ENCODE measurements at regions not wholly inside any gene's neighbourhood (a gene's known extent, or its start where the extent isn't known, plus 50 kb on each side); places are given as distances from the start of the nearest gene placed in this dataset.
A peak's percentile ranks its signal among the peaks of the same experiment; 100 is the strongest.
"Not testable (repeated sequence)": the region's sequence is repeated elsewhere in the genome, so short reads cannot be mapped to it uniquely, and the experiment has no call there.

GRCh38 chr16:9663588-9663987 is 518.6 kb downstream of the GRIN2A start:
- no peaks in the 10 kb centered on the region for H3K27me3 ChIP-seq (ENCODE audit: control insufficient read depth, insufficient read depth, low read length)
- no peak overlapping the region for H3K9ac ChIP-seq (ENCODE audit: low read depth, low read length)
- no peaks in the 10 kb centered on the region for H3K9me3 ChIP-seq (ENCODE audit: control insufficient read depth, insufficient read depth, low read length)
- H3K36me3 ChIP-seq (ENCODE audit: control insufficient read depth, insufficient read depth, low read length): peaks cover 36% of the 10 kb centered on the region
- H3K4me1 ChIP-seq (ENCODE audit: control insufficient read depth, insufficient read depth, low read length): no peaks in the 10 kb centered on the region
- no peak overlapping the region for H3K27ac ChIP-seq (ENCODE audit: low read depth, low read length)
- H3K4me3 ChIP-seq (ENCODE audit: low read depth, low read length): no peak overlapping the region

GRCh38 chr16:9665851-9666271 is 516.4 kb downstream of the GRIN2A start:
- Histone ChIP-seq H3K9me3 (ENCODE audit: control insufficient read depth, insufficient read depth, low read length) (no peaks in the 10 kb centered on the region), H3K36me3 (ENCODE audit: control insufficient read depth, insufficient read depth, low read length) (peaks cover 47% of the 10 kb centered on the region), H3K27ac (ENCODE audit: low read depth, low read length) (no peak overlapping the region), H3K27me3 (ENCODE audit: control insufficient read depth, insufficient read depth, low read length) (no peaks in the 10 kb centered on the region), H3K4me3 (ENCODE audit: low read depth, low read length) (no peak overlapping the region), H3K4me1 (ENCODE audit: control insufficient read depth, insufficient read depth, low read length) (peaks cover 15% of the 10 kb centered on the region), H3K9ac (ENCODE audit: low read depth, low read length) (no peak overlapping the region)

GRCh38 chr16:9666834-9667480 is 515.3 kb downstream of the GRIN2A start:
- H3K4me3 ChIP-seq (ENCODE audit: low read depth, low read length): no peak overlapping the region
- H3K9ac ChIP-seq (ENCODE audit: low read depth, low read length): no peak overlapping the region
- no peaks in the 10 kb centered on the region for H3K27me3 ChIP-seq (ENCODE audit: control insufficient read depth, insufficient read depth, low read length)
- no peak overlapping the region for H3K27ac ChIP-seq (ENCODE audit: low read depth, low read length)
- no peaks in the 10 kb centered on the region for H3K9me3 ChIP-seq (ENCODE audit: control insufficient read depth, insufficient read depth, low read length)
- H3K4me1 ChIP-seq (ENCODE audit: control insufficient read depth, insufficient read depth, low read length): peaks cover 15% of the 10 kb centered on the region
- peaks cover 47% of the 10 kb centered on the region for H3K36me3 ChIP-seq (ENCODE audit: control insufficient read depth, insufficient read depth, low read length)

- Histone ChIP-seq H3K27ac (ENCODE audit: low read depth, low read length) (peak overlapping the region; percentile 73), H3K36me3 (ENCODE audit: control insufficient read depth, insufficient read depth, low read length) (peaks cover 39% of the 10 kb centered on the region), H3K4me3 (ENCODE audit: low read depth, low read length) (no peak overlapping the region; the same call in 1 of the 2 replicates), H3K9ac (ENCODE audit: low read depth, low read length) (peak overlapping the region; percentile 2; the same call in 1 of the 2 replicates), H3K4me1 (ENCODE audit: control insufficient read depth, insufficient read depth, low read length) (peaks cover 15% of the 10 kb centered on the region), H3K9me3 (ENCODE audit: control insufficient read depth, insufficient read depth, low read length) (no peaks in the 10 kb centered on the region), H3K27me3 (ENCODE audit: control insufficient read depth, insufficient read depth, low read length) (no peaks in the 10 kb centered on the region)
Observed at GRCh38 chr16:9670033-9670432, 512.2 kb downstream of the GRIN2A start.

- Histone ChIP-seq H3K27ac (ENCODE audit: low read depth, low read length) (peak overlapping the region; percentile 73), H3K36me3 (ENCODE audit: control insufficient read depth, insufficient read depth, low read length) (peaks cover 33% of the 10 kb centered on the region), H3K4me1 (ENCODE audit: control insufficient read depth, insufficient read depth, low read length) (peaks cover 15% of the 10 kb centered on the region)
- H3K4me3 ChIP-seq (ENCODE audit: low read depth, low read length); H3K9me3 ChIP-seq (ENCODE audit: control insufficient read depth, insufficient read depth, low read length); H3K9ac ChIP-seq (ENCODE audit: low read depth, low read length); H3K27me3 ChIP-seq (ENCODE audit: control insufficient read depth, insufficient read depth, low read length): not testable (repeated sequence)
Observed at GRCh38 chr16:9670616-9671015, 511.6 kb downstream of the GRIN2A start.

GRCh38 chr16:9676560-9677300 is 505.5 kb downstream of the GRIN2A start:
- peak overlapping the region; percentile 66 for H3K9ac ChIP-seq (ENCODE audit: low read depth, low read length)
- H3K4me1 ChIP-seq (ENCODE audit: control insufficient read depth, insufficient read depth, low read length): peaks cover 44% of the 10 kb centered on the region
- H3K36me3 ChIP-seq (ENCODE audit: control insufficient read depth, insufficient read depth, low read length): not testable (repeated sequence)

GRCh38 chr16:9677301-9677653 is 505.0 kb downstream of the GRIN2A start:
- no peaks in the 10 kb centered on the region for H3K36me3 ChIP-seq (ENCODE audit: control insufficient read depth, insufficient read depth, low read length)
- H3K9ac ChIP-seq (ENCODE audit: low read depth, low read length): peak overlapping the region; percentile 66
- no peaks in the 10 kb centered on the region for H3K27me3 ChIP-seq (ENCODE audit: control insufficient read depth, insufficient read depth, low read length)
- peak overlapping the region; percentile 90 for H3K27ac ChIP-seq (ENCODE audit: low read depth, low read length)
- H3K4me3 ChIP-seq (ENCODE audit: low read depth, low read length): peak overlapping the region; percentile 44; the same call in 1 of the 2 replicates
- peaks cover 46% of the 10 kb centered on the region for H3K4me1 ChIP-seq (ENCODE audit: control insufficient read depth, insufficient read depth, low read length)
- H3K9me3 ChIP-seq (ENCODE audit: control insufficient read depth, insufficient read depth, low read length): no peaks in the 10 kb centered on the region

More at GRCh38 chr16:9676560-9677300, 505.5 kb downstream of the GRIN2A start:
- Histone ChIP-seq H3K4me3 (ENCODE audit: low read depth, low read length) (peak overlapping the region; percentile 44), H3K27ac (ENCODE audit: low read depth, low read length) (peak overlapping the region; percentile 90)
- not testable (repeated sequence) for H3K9me3 ChIP-seq (ENCODE audit: control insufficient read depth, insufficient read depth, low read length); H3K27me3 ChIP-seq (ENCODE audit: control insufficient read depth, insufficient read depth, low read length)

GRCh38 chr16:9679213-9679767 is 502.9 kb downstream of the GRIN2A start:
- Histone ChIP-seq H3K9ac (ENCODE audit: low read depth, low read length) (no peak overlapping the region), H3K27ac (ENCODE audit: low read depth, low read length) (peak overlapping the region; percentile 40), H3K4me3 (ENCODE audit: low read depth, low read length) (no peak overlapping the region), H3K27me3 (ENCODE audit: control insufficient read depth, insufficient read depth, low read length) (no peaks in the 10 kb centered on the region), H3K36me3 (ENCODE audit: control insufficient read depth, insufficient read depth, low read length) (no peaks in the 10 kb centered on the region; the same call in 1 of the 2 replicates), H3K9me3 (ENCODE audit: control insufficient read depth, insufficient read depth, low read length) (peaks cover 8% of the 10 kb centered on the region), H3K4me1 (ENCODE audit: control insufficient read depth, insufficient read depth, low read length) (peaks cover 56% of the 10 kb centered on the region)

- H3K27me3 ChIP-seq (ENCODE audit: control insufficient read depth, insufficient read depth, low read length): no peaks in the 10 kb centered on the region
- peaks cover 8% of the 10 kb centered on the region for H3K9me3 ChIP-seq (ENCODE audit: control insufficient read depth, insufficient read depth, low read length)
- H3K4me3 ChIP-seq (ENCODE audit: low read depth, low read length): peak overlapping the region; percentile 47
- peak overlapping the region; percentile 50; the same call in 1 of the 2 replicates for H3K9ac ChIP-seq (ENCODE audit: low read depth, low read length)
- peaks cover 56% of the 10 kb centered on the region for H3K4me1 ChIP-seq (ENCODE audit: control insufficient read depth, insufficient read depth, low read length)
- H3K27ac ChIP-seq (ENCODE audit: low read depth, low read length): peak overlapping the region; percentile 40
- no peaks in the 10 kb centered on the region; the same call in 1 of the 2 replicates for H3K36me3 ChIP-seq (ENCODE audit: control insufficient read depth, insufficient read depth, low read length)
Observed at GRCh38 chr16:9680019-9680655, 502.1 kb downstream of the GRIN2A start.

GRCh38 chr16:9680968-9681367 is 501.3 kb downstream of the GRIN2A start:
- peaks cover 56% of the 10 kb centered on the region for H3K4me1 ChIP-seq (ENCODE audit: control insufficient read depth, insufficient read depth, low read length)
- H3K27me3 ChIP-seq (ENCODE audit: control insufficient read depth, insufficient read depth, low read length): no peaks in the 10 kb centered on the region
- H3K9me3 ChIP-seq (ENCODE audit: control insufficient read depth, insufficient read depth, low read length): peaks cover 8% of the 10 kb centered on the region
- H3K36me3 ChIP-seq (ENCODE audit: control insufficient read depth, insufficient read depth, low read length): no peaks in the 10 kb centered on the region; the same call in 1 of the 2 replicates
- H3K4me3 ChIP-seq (ENCODE audit: low read depth, low read length): peak overlapping the region; percentile 47
- H3K9ac ChIP-seq (ENCODE audit: low read depth, low read length): peak overlapping the region; percentile 50
- H3K27ac ChIP-seq (ENCODE audit: low read depth, low read length): peak overlapping the region; percentile 53
